Panc1 (cell line): ENCODE measurements at regions not wholly inside any gene's neighbourhood (a gene's known extent, or its start where the extent isn't known, plus 50 kb on each side); places are given as distances from the start of the nearest gene placed in this dataset.

ENCODE experiments used
- ATAC-seq: fragments of 200-7000 bp; cut with Tn5 transposase; 2 replicates; pipeline ENCODE4 v1.9.1; 2020; ENCODE audit warnings: mild to moderate bottlenecking, moderate library complexity
- BruUV-seq: library from RNA; stranded (reverse); fragments of 400-500 nt; replicated peaks from 2 replicates; lab custom pipeline; 2021; lab: Mats Ljungman, UMichigan
- CTCF ChIA-PET: fragments of 300-600 bp; sonication (Branson Sonifier 250); formaldehyde crosslinking; loops from one replicate; lab custom pipeline; 2022; ENCODE audit warnings: antibody characterized with exemption; lab: Charles Lee
- POLR2A ChIA-PET: fragments of 300-600 bp; sonication (Branson Sonifier 250); formaldehyde crosslinking; loops from one replicate; lab custom pipeline; 2022; ENCODE audit warnings: antibody characterized with exemption; lab: Charles Lee
- DNase-seq: peaks from one replicate; pipeline ENCODE4 v3.0.0-alpha.2; 2010; ENCODE audit warnings: low read depth, low spot score
- H3K27ac ChIP-seq: 2 replicates; pipeline ENCODE4 v1.5.1; 2011; ENCODE audit warnings: mild to moderate bottlenecking, low read length, inconsistent platforms
- H3K27me3 ChIP-seq: fragments of 200-500 bp; sonication (Bioruptor generic); 2 replicates; pipeline ENCODE4 v1.6.0; 2014; ENCODE audit warnings: low read length, inconsistent platforms; ENCODE audit not compliant: control insufficient read depth, insufficient read depth
- H3K36me3 ChIP-seq: fragments of 200-500 bp; sonication (Bioruptor generic); 2 replicates; pipeline ENCODE4 v1.5.1; 2014; ENCODE audit warnings: inconsistent platforms, mild to moderate bottlenecking, low read length, moderate library complexity; ENCODE audit not compliant: control insufficient read depth, insufficient read depth
- H3K4me1 ChIP-seq: 2 replicates; pipeline ENCODE4 v1.5.1; 2011; ENCODE audit warnings: inconsistent platforms, mild to moderate bottlenecking, low read length, moderate library complexity; ENCODE audit not compliant: control insufficient read depth, insufficient read depth
- H3K4me3 ChIP-seq, 2 experiments: 2 replicates each; pipeline ENCODE4 v1.5.1; 2011 to 2012; ENCODE audit warnings: low read depth in 2 of 2, low read length in 2 of 2, mild to moderate bottlenecking in 2 of 2, inconsistent platforms in 1 of 2, moderate library complexity in 1 of 2
- H3K9me3 ChIP-seq: fragments of 200-500 bp; sonication (Bioruptor generic); 2 replicates; pipeline ENCODE4 v1.5.1; 2014; ENCODE audit warnings: low read depth, mild to moderate bottlenecking, inconsistent platforms, low read length, moderate library complexity; ENCODE audit not compliant: control insufficient read depth, insufficient read depth
- POLR2AphosphoS5 ChIP-seq: IDR thresholded peaks from 2 replicates; pipeline ENCODE4 v1.6.1; 2012; ENCODE audit warnings: mild to moderate bottlenecking, low read depth, low read length, moderate library complexity
- SIN3A ChIP-seq: IDR thresholded peaks from 2 replicates; pipeline ENCODE4 v1.6.1; 2012; ENCODE audit warnings: low read depth, mild to moderate bottlenecking, low read length, moderate library complexity, borderline replicate concordance; ENCODE audit not compliant: insufficient read depth
- TCF7L2 ChIP-seq: IDR thresholded peaks from 2 replicates; pipeline ENCODE4 v1.6.1; 2011; ENCODE audit warnings: mild to moderate bottlenecking, low read depth, low read length, inconsistent platforms
- in situ Hi-C: cut with HindIII; loops from 2 replicates; pipeline ENCODE4 v1.10.0; 2016; ENCODE audit warnings: low sequenced_read_pairs, low pct_unique_long_range_greater_than_20kb
- intact Hi-C: fragments of 100-400 bp; cut with micrococcal nuclease; formaldehyde crosslinking; loops from one replicate; pipeline ENCODE4 v1.10.0; 2022; ENCODE audit not compliant: unreplicated experiment
- TF ChIP-seq, protein P1 (sequence below), 2 experiments: IDR thresholded peaks; 2 replicates each; pipeline ENCODE4 v1.6.1; 2011 to 2012; ENCODE audit warnings: low read depth in 2 of 2, control low read depth in 1 of 2, low read length in 1 of 2, mild to moderate bottlenecking in 1 of 2, moderate library complexity in 1 of 2; ENCODE audit not compliant: insufficient read depth in 1 of 2
- TF ChIP-seq, protein P2 (sequence below): fragments of 450-650 bp; IDR thresholded peaks from 2 replicates; pipeline ENCODE4 v1.5.1; 2017; ENCODE audit warnings: mild to moderate bottlenecking

DNA sequence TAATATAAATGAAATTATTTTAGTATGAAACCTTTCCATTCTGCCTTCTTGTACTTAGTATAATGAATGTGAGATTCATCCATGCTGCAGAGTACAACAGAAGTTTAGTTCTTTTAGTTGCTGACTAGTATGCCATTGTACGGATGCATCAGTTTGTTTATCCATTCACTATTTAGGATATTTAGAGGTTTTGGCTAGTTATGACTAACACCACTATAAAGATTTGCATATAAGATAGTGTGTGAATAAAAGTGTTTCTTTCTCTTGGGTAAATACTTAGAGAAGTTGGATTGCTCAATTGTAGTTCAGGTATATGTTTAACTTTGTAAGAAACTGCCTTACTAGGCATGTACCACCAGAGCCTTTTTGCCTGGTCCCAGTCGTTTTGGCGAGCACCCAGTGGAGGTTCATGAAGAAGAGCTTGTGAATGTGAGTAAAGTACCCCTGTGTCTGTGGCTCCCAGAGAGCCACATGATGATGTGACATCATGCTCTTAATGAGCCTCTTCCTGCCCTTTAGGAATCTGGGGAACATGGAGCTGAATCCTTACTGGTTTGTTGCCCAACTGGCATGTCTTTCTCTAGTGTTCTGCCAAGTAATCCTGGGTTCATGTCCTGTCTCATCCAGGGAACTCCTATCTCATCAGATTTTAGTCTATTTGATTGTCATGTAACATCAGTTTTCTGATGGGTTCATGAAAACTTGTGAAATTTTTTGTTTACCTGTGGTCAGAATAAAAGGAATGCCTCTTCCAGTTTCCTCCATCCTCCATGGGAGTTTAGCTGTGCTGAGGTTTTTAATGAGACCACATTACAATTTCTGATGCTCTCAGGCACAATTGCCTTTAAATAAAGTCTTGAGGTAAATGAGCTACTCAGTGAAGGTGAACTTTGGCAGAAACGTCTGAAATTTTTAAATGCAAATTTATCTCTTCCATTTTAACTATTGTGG lies 234.8 kb downstream of the CASP12 start:
- CTCF ChIA-PET: no interaction called here
- ATAC-seq: no peak
- Histone ChIP-seq H3K9me3 (no peaks in the 10 kb centered on the region), H3K4me3 (no peak overlapping the region), H3K27me3 (no peaks in the 10 kb centered on the region), H3K4me1 (no peaks in the 10 kb centered on the region), H3K36me3 (no peaks in the 10 kb centered on the region), H3K27ac (no peak overlapping the region)
- no TSS peak for BruUV-seq
- TF ChIP-seq POLR2AphosphoS5: no peak
- TF ChIP-seq, protein P1, sequence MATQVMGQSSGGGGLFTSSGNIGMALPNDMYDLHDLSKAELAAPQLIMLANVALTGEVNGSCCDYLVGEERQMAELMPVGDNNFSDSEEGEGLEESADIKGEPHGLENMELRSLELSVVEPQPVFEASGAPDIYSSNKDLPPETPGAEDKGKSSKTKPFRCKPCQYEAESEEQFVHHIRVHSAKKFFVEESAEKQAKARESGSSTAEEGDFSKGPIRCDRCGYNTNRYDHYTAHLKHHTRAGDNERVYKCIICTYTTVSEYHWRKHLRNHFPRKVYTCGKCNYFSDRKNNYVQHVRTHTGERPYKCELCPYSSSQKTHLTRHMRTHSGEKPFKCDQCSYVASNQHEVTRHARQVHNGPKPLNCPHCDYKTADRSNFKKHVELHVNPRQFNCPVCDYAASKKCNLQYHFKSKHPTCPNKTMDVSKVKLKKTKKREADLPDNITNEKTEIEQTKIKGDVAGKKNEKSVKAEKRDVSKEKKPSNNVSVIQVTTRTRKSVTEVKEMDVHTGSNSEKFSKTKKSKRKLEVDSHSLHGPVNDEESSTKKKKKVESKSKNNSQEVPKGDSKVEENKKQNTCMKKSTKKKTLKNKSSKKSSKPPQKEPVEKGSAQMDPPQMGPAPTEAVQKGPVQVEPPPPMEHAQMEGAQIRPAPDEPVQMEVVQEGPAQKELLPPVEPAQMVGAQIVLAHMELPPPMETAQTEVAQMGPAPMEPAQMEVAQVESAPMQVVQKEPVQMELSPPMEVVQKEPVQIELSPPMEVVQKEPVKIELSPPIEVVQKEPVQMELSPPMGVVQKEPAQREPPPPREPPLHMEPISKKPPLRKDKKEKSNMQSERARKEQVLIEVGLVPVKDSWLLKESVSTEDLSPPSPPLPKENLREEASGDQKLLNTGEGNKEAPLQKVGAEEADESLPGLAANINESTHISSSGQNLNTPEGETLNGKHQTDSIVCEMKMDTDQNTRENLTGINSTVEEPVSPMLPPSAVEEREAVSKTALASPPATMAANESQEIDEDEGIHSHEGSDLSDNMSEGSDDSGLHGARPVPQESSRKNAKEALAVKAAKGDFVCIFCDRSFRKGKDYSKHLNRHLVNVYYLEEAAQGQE (IDR thresholded peaks at IDR 0.05; ENCODE audit: insufficient read depth in 1 of 2, low read depth in 2 of 2, low read length in 1 of 2): no peak
- TF ChIP-seq TCF7L2: no peak
- TF ChIP-seq SIN3A: no peak
- intact Hi-C loops: no loop called here
- DNase-seq: no peak
- POLR2A ChIA-PET: no interaction called here
- in situ Hi-C loops: no loop called here

DNA sequence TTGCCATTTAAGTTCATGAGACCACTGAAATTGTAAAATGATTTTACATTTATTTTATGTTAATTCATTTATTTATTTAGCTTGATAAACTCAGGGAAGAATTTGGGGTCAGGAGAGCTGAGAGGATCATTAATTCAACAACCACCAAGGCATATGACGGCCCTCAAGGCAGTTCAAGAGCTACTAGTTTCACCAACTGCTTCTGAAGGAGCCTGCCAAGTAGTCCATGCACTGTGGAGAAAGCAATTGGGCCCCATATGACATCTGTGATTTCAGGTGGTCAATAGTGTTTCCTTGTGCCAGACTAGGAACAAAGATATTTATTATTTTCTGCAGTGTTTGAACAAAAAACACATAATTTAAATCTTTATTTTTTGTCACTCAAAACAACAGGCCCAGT lies 236.4 kb downstream of the CASP12 start:
- intact Hi-C loops: no loop called here
- DNase-seq (no peak), ATAC-seq (no peak)
- Histone ChIP-seq H3K27me3 (no peaks in the 10 kb centered on the region), H3K4me3 (no peak overlapping the region), H3K27ac (no peak overlapping the region), H3K4me1 (no peaks in the 10 kb centered on the region), H3K36me3 (no peaks in the 10 kb centered on the region), H3K9me3 (no peaks in the 10 kb centered on the region)
- POLR2A ChIA-PET: no interaction called here
- CTCF ChIA-PET: no interaction called here
- in situ Hi-C loops: no loop called here
- no TSS peak for BruUV-seq
- TF ChIP-seq POLR2AphosphoS5 (no peak), TCF7L2 (no peak)
- TF ChIP-seq, protein P2, sequence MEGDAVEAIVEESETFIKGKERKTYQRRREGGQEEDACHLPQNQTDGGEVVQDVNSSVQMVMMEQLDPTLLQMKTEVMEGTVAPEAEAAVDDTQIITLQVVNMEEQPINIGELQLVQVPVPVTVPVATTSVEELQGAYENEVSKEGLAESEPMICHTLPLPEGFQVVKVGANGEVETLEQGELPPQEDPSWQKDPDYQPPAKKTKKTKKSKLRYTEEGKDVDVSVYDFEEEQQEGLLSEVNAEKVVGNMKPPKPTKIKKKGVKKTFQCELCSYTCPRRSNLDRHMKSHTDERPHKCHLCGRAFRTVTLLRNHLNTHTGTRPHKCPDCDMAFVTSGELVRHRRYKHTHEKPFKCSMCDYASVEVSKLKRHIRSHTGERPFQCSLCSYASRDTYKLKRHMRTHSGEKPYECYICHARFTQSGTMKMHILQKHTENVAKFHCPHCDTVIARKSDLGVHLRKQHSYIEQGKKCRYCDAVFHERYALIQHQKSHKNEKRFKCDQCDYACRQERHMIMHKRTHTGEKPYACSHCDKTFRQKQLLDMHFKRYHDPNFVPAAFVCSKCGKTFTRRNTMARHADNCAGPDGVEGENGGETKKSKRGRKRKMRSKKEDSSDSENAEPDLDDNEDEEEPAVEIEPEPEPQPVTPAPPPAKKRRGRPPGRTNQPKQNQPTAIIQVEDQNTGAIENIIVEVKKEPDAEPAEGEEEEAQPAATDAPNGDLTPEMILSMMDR: no peak

DNA sequence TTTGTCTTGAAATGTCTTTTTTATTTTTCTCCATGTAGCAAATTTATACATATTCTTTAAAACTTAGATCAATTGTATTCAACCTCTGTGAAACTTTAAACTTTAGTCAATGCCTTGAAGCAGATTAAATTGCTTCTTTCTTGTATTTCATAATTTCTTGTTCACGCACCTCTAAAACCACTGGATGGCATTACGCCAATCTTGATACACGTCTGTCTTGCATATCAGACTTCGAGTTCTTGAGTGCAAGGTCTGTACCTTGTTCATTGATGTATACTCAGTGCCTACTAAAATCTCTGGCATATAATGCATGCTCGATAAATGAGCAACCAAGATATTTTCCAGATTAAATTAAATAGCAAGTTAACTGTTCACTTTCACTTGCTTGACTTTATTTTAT lies 236.8 kb downstream of the CASP12 start:
- TF ChIP-seq SIN3A (no peak), TCF7L2 (no peak), POLR2AphosphoS5 (no peak)
- TF ChIP-seq, protein P2: no peak
- TF ChIP-seq, protein P1 (IDR thresholded peaks at IDR 0.05; ENCODE audit: insufficient read depth in 1 of 2, low read depth in 2 of 2, low read length in 1 of 2): no peak
- Histone ChIP-seq H3K27me3 (no peaks in the 10 kb centered on the region), H3K36me3 (no peaks in the 10 kb centered on the region), H3K4me3 (no peak overlapping the region), H3K9me3 (no peaks in the 10 kb centered on the region), H3K4me1 (no peaks in the 10 kb centered on the region), H3K27ac (no peak overlapping the region)
- DNase-seq (no peak), ATAC-seq (no peak)
- POLR2A ChIA-PET: no interaction called here
- in situ Hi-C loops: no loop called here
- CTCF ChIA-PET: no interaction called here
- no TSS peak for BruUV-seq
- intact Hi-C loops: no loop called here
